ENCODE measurements at regions not wholly inside any gene's neighbourhood (a gene's known extent, or its start where the extent isn't known, plus 50 kb on each side); places are given as distances from the start of the nearest gene placed in this dataset.

- DNase-seq (peak in 3 of 5 donors; percentile 13 to 42 (median 24)), ATAC-seq (peak in 3 of 4 donors; percentile 50 to 75 (median 74))
- Histone ChIP-seq H3K27me3 (no peaks in the 10 kb centered on the region), H3K27ac (peak overlapping the region in 10 of 12 donors; percentile 2 to 58 (median 16)), H3K4me1 (peaks cover 0 to 7% (median 0%) of the 10 kb centered on the region in 12 donors), H3K9me3 (peaks cover 0 to 17% (median 0%) of the 10 kb centered on the region in 12 donors), H3K36me3 (no peaks in the 10 kb centered on the region), H3K4me3 (no peak overlapping the region)
- 61 to 73% (median 66%) methylated on average over 9 of the region's 9 CpGs for WGBS, 4 donors
- intact Hi-C loops (cut with DNase I), result no loop called here
- TF ChIP-seq, protein P1, sequence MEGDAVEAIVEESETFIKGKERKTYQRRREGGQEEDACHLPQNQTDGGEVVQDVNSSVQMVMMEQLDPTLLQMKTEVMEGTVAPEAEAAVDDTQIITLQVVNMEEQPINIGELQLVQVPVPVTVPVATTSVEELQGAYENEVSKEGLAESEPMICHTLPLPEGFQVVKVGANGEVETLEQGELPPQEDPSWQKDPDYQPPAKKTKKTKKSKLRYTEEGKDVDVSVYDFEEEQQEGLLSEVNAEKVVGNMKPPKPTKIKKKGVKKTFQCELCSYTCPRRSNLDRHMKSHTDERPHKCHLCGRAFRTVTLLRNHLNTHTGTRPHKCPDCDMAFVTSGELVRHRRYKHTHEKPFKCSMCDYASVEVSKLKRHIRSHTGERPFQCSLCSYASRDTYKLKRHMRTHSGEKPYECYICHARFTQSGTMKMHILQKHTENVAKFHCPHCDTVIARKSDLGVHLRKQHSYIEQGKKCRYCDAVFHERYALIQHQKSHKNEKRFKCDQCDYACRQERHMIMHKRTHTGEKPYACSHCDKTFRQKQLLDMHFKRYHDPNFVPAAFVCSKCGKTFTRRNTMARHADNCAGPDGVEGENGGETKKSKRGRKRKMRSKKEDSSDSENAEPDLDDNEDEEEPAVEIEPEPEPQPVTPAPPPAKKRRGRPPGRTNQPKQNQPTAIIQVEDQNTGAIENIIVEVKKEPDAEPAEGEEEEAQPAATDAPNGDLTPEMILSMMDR (IDR thresholded peaks at IDR 0.05), result no peak
- no peak for TF ChIP-seq POLR2A (IDR thresholded peaks at IDR 0.05)
Measured at GRCh38 chr14:66281036-66281776, 205.0 kb upstream of the CCDC196 start.

DNA sequence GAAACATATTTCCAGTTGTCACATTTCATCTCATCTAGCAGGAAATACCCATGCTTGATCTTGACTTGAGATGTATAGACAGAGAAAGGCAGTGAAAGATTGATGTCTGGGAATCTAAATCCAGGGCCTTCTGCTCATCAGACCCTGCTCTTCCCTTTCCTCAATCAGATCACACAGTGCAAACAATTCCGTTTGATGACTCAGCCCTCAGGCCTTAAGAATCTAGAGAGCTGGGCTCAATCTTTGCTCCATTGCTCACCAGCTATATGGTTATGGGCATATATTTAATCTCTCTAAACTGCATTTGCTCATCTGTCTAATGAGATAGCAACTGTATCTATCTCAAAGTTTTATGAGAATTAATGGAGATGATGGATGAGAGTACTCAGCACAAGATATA lies 201.8 kb upstream of the CCDC196 start:
- DNase-seq (no peak), ATAC-seq (no peak)
- Histone ChIP-seq H3K4me3 (no peak overlapping the region), H3K27me3 (no peaks in the 10 kb centered on the region), H3K36me3 (no peaks in the 10 kb centered on the region), H3K9me3 (peaks cover 0 to 10% (median 0%) of the 10 kb centered on the region in 12 donors), H3K4me1 (peaks cover 0 to 7% (median 0%) of the 10 kb centered on the region in 12 donors), H3K27ac (no peak overlapping the region)
- intact Hi-C loops (cut with DNase I), result no loop called here
- TF ChIP-seq, protein P1 (IDR thresholded peaks at IDR 0.05), result no peak
- TF ChIP-seq POLR2A (IDR thresholded peaks at IDR 0.05), result no peak
- whole genome bisulfite sequencing, 4 donors, result 33 to 58% (median 55%) methylated on average over 1 of the region's 1 CpG

DNA sequence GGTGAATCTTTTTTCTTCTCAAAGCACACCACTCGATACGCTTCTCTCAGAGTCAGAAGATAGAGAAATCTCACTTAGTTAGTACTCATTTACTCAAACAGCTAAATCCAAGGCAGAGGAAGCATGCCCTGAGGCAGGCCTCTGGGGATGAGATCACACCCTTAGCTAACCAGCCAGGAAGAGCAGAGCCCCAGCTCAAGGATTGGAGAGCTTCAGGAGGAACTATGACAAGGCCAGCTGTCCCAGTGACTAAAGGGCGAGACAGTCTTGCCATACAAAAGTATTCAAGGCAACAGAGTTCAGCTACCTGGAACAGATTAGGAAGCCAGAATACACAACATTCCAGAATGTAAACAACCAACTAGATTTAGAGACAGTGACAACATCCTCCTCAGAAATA lies 197.7 kb upstream of the CCDC196 start:
- no peak overlapping the region for H3K4me3 ChIP-seq
- DNase-seq (no peak), ATAC-seq (no peak)
- intact Hi-C loops (cut with DNase I), result no loop called here
- no peak overlapping the region for H3K27ac ChIP-seq
- TF ChIP-seq POLR2A (IDR thresholded peaks at IDR 0.05), result no peak
- TF ChIP-seq, protein P1 (IDR thresholded peaks at IDR 0.05), result no peak
- no peaks in the 10 kb centered on the region for H3K27me3 ChIP-seq
- 90 to 100% (median 94%) methylated on average over 3 of the region's 3 CpGs for WGBS, 4 donors
- peaks cover 0 to 5% (median 0%) of the 10 kb centered on the region in 12 donors for H3K9me3 ChIP-seq
- H3K4me1 ChIP-seq, result peaks cover 0 to 5% (median 0%) of the 10 kb centered on the region in 12 donors
- H3K36me3 ChIP-seq, result no peaks in the 10 kb centered on the region

DNA sequence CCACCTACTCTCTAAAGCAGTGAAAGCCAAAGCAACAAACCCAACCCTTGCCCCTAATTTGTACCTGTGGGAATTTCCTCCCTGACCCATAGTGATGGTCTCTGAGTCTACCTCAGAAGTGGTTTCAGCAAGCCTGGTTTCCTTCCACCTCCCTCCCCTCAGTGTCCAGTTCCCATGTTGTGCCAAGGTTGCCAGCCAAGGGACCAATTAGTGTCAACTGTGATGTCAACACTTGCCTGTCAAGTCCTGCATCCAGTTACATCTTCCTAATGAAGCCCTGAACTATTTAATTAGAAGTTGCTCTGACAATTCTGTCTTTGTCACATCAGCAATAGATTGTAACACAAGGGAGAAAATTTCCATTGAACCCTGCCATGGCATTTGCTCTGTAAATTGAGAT lies 194.4 kb upstream of the CCDC196 start:
- intact Hi-C loops (cut with DNase I), result no loop called here

More for the DNA sequence above, 194.4 kb upstream of the CCDC196 start:
- H3K36me3 ChIP-seq, result no peaks in the 10 kb centered on the region
- no peaks in the 10 kb centered on the region for H3K27me3 ChIP-seq
- no peak for DNase-seq
- TF ChIP-seq, protein P1 (IDR thresholded peaks at IDR 0.05), result no peak
- TF ChIP-seq POLR2A (IDR thresholded peaks at IDR 0.05), result no peak
- peaks cover 0 to 5% (median 0%) of the 10 kb centered on the region in 12 donors for H3K9me3 ChIP-seq
- peaks cover 0 to 9% (median 0%) of the 10 kb centered on the region in 12 donors for H3K4me1 ChIP-seq
- H3K4me3 ChIP-seq, result no peak overlapping the region
- no peak overlapping the region for H3K27ac ChIP-seq
- ATAC-seq, result no peak
